ENCODE measurements at regions not wholly inside any gene's neighbourhood (a gene's known extent, or its start where the extent isn't known, plus 50 kb on each side); places are given as distances from the start of the nearest gene placed in this dataset.

DNA sequence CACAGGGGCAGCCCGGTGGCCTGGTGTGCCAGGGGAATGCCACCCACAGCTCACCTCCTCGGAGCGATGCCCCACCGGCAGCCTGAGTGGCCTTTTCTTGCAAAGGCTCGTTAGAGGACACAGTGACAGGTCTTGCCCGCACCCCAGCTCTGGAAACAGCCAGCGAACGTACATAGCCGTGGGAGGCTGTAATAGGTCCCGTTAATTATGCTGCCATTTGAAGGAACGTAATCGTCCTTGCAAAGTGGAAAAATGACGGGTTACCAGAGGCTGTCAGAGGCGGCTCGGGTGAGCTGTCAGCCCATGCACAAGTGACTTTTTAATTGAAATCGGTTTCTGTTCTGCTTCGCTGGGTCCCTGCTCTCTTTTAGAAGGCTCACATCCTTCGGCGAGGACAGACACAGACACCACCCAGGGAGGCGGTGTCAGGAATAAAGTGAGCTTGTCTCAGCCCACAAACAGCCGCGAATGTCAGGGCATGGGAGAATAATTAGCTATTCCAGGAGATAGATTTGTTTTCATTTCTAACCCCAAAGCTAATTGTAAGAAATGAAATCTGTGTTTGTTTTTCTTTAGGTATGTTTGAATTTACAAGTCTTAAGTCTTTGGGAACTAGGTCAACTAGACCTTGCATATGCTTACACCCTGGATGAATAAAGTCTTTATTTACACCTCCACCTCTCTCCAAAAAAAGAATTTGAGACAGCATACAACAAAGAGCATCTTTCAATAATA lies 77.2 kb upstream of the RFLNA start:
- TF ChIP-seq, protein P1, sequence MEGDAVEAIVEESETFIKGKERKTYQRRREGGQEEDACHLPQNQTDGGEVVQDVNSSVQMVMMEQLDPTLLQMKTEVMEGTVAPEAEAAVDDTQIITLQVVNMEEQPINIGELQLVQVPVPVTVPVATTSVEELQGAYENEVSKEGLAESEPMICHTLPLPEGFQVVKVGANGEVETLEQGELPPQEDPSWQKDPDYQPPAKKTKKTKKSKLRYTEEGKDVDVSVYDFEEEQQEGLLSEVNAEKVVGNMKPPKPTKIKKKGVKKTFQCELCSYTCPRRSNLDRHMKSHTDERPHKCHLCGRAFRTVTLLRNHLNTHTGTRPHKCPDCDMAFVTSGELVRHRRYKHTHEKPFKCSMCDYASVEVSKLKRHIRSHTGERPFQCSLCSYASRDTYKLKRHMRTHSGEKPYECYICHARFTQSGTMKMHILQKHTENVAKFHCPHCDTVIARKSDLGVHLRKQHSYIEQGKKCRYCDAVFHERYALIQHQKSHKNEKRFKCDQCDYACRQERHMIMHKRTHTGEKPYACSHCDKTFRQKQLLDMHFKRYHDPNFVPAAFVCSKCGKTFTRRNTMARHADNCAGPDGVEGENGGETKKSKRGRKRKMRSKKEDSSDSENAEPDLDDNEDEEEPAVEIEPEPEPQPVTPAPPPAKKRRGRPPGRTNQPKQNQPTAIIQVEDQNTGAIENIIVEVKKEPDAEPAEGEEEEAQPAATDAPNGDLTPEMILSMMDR (conservative IDR thresholded peaks at IDR 0.05) = no peak
- TF ChIP-seq ZFX (IDR thresholded peaks at IDR 0.05) = no peak
